ENCODE measurements at regions not wholly inside any gene's neighbourhood (a gene's known extent, or its start where the extent isn't known, plus 50 kb on each side); places are given as distances from the start of the nearest gene placed in this dataset.
A peak's percentile ranks its signal among the peaks of the same experiment; 100 is the strongest.

- no peak overlapping the region for H4K8ac ChIP-seq (ENCODE audit: low read depth, low read length)
Measured at GRCh38 chr5:27473307-27474046, 435.1 kb upstream of the CDH9 start.

GRCh38 chr5:27472871-27473270 lies 434.5 kb upstream of the CDH9 start:
- H3K79me1 ChIP-seq (ENCODE audit: low read length): peaks cover 9% of the 10 kb centered on the region
- H3K14ac ChIP-seq (ENCODE audit: low read length): no peak overlapping the region
- H3K9ac ChIP-seq (ENCODE audit: low read length): no peak overlapping the region
- no peak overlapping the region for H4K91ac ChIP-seq (ENCODE audit: low read depth, low read length)
- no peaks in the 10 kb centered on the region for H3K27me3 ChIP-seq (ENCODE audit: insufficient read depth, low read length)
- no CpG with 5 or more reads among the region's 4 CpGs for WGBS (ENCODE audit: extremely low coverage, insufficient coverage, insufficient read length)
- no peak overlapping the region for H2BK5ac ChIP-seq (ENCODE audit: low read depth, low read length, poor library complexity)
- H2AFZ ChIP-seq (ENCODE audit: insufficient read depth, low read length, poor library complexity): no peak overlapping the region
- H3K4me2 ChIP-seq (ENCODE audit: low read length): peak overlapping the region; percentile 61
- no peak overlapping the region for H3K4ac ChIP-seq (ENCODE audit: low read depth, low read length)
- no peak overlapping the region for H2BK12ac ChIP-seq (ENCODE audit: low read length)
- no peak overlapping the region for H3K18ac ChIP-seq (ENCODE audit: low read length)
- no peak for DNase-seq
- peaks cover 6% of the 10 kb centered on the region for H3K79me2 ChIP-seq (ENCODE audit: control insufficient read depth, insufficient read depth, low read length, poor library complexity)
- H3K4me3 ChIP-seq (ENCODE audit: low read depth, low read length): no peak overlapping the region
- no peak overlapping the region for H4K12ac ChIP-seq (ENCODE audit: low read depth, low read length)
- H3K4me1 ChIP-seq (ENCODE audit: control insufficient read depth in 1 of 2, insufficient read depth in 2 of 2, low read length in 2 of 2): no peaks in the 10 kb centered on the region
- peaks cover 6 to 21% of the 10 kb centered on the region in 2 experiments for H3K36me3 ChIP-seq (ENCODE audit: control insufficient read depth in 1 of 2, insufficient read depth in 2 of 2, low read length in 2 of 2)
- peaks cover 4% of the 10 kb centered on the region for H3K9me3 ChIP-seq (ENCODE audit: insufficient read depth, low read depth, low read length)
- no peak overlapping the region for H2BK120ac ChIP-seq (ENCODE audit: insufficient read depth, low read length, poor library complexity)
- no peak overlapping the region for H3K23ac ChIP-seq (ENCODE audit: low read length)
- peak overlapping the region; percentile 11 for H3K27ac ChIP-seq (ENCODE audit: low read depth, low read length)
- peak overlapping the region; percentile 65 for H4K8ac ChIP-seq (ENCODE audit: low read depth, low read length)
- no peak overlapping the region for H2AK5ac ChIP-seq (ENCODE audit: low read length)

More at GRCh38 chr5:27473307-27474046, 435.1 kb upstream of the CDH9 start:
- peaks cover 9% of the 10 kb centered on the region for H3K79me1 ChIP-seq (ENCODE audit: low read length)
- no peak overlapping the region for H2BK120ac ChIP-seq (ENCODE audit: insufficient read depth, low read length, poor library complexity)
- H3K79me2 ChIP-seq (ENCODE audit: control insufficient read depth, insufficient read depth, low read length, poor library complexity): peaks cover 6% of the 10 kb centered on the region
- no CpG with 5 or more reads among the region's 5 CpGs for WGBS (ENCODE audit: extremely low coverage, insufficient coverage, insufficient read length)
- H3K9ac ChIP-seq (ENCODE audit: low read length): no peak overlapping the region
- no peak overlapping the region for H3K27ac ChIP-seq (ENCODE audit: low read depth, low read length)
- no peak overlapping the region for H3K23ac ChIP-seq (ENCODE audit: low read length)
- H2AFZ ChIP-seq (ENCODE audit: insufficient read depth, low read length, poor library complexity): no peak overlapping the region
- peak overlapping the region; percentile 40 for H2BK5ac ChIP-seq (ENCODE audit: low read depth, low read length, poor library complexity)
- peak overlapping the region; percentile 69 for H3K4ac ChIP-seq (ENCODE audit: low read depth, low read length)
- H4K12ac ChIP-seq (ENCODE audit: low read depth, low read length): no peak overlapping the region
- no peaks in the 10 kb centered on the region for H3K27me3 ChIP-seq (ENCODE audit: insufficient read depth, low read length)
- H3K4me1 ChIP-seq (ENCODE audit: control insufficient read depth in 1 of 2, insufficient read depth in 2 of 2, low read length in 2 of 2): no peaks in the 10 kb centered on the region
- peak overlapping the region; percentile 14 for H4K91ac ChIP-seq (ENCODE audit: low read depth, low read length)
- peak overlapping the region; percentile 63 for H3K4me2 ChIP-seq (ENCODE audit: low read length)
- no peak overlapping the region for H2AK5ac ChIP-seq (ENCODE audit: low read length)
- DNase-seq: no peak
- H3K18ac ChIP-seq (ENCODE audit: low read length): no peak overlapping the region
- H3K36me3 ChIP-seq (ENCODE audit: control insufficient read depth in 1 of 2, insufficient read depth in 2 of 2, low read length in 2 of 2): peaks cover 6 to 21% of the 10 kb centered on the region in 2 experiments
- peaks cover 4% of the 10 kb centered on the region for H3K9me3 ChIP-seq (ENCODE audit: insufficient read depth, low read depth, low read length)
- H2BK12ac ChIP-seq (ENCODE audit: low read length): no peak overlapping the region
- peak overlapping the region; percentile 66 for H3K14ac ChIP-seq (ENCODE audit: low read length)
- H3K4me3 ChIP-seq (ENCODE audit: low read depth, low read length): no peak overlapping the region

DNA sequence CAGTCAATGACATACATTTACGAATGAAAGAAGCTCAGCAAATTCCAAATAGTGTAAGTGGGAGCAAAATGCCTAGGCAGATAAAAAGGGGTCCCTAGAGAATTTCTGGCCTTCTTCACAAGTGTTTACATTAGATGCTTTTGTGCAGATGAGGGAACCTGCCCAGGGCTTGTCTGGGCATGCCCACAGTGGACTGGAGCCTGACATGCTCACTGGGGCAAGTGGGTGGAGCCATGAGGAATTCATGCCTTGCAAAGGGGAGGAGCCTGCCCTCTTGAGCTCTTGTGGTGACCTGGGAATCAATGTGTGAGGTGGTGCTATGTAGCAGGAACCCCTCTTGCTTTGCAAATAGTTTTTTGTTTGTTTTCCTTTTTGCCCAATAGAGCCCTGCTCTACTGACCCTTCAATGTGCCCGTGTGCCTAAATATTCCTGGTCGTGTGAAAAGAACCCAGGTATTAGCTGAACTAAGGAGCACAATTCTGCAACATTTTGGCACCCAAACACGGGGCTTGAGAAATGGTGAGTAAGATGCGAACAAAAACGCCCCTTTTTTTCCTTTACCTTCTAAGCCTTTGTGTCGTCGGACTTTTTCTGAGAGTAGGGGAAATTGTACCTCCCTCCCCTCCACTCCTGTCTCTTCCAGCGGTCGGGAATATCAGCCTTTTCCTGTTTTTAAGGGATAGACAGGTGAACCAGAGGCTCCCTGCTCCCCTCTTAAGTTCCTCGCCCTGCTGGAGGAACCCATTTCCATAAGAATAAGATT lies 433.8 kb upstream of the CDH9 start:
- H2AK5ac ChIP-seq (ENCODE audit: low read length): peak overlapping the region; percentile 14
- peak overlapping the region; percentile 85 for H3K14ac ChIP-seq (ENCODE audit: low read length)
- peak overlapping the region; percentile 93 for H4K8ac ChIP-seq (ENCODE audit: low read depth, low read length)
- peak overlapping the region; percentile 79 for H3K9ac ChIP-seq (ENCODE audit: low read length)
- peak overlapping the region; percentile 69 for H3K4ac ChIP-seq (ENCODE audit: low read depth, low read length)
- peak overlapping the region; percentile 81 for H3K27ac ChIP-seq (ENCODE audit: low read depth, low read length)
- peaks cover 6% of the 10 kb centered on the region for H3K79me2 ChIP-seq (ENCODE audit: control insufficient read depth, insufficient read depth, low read length, poor library complexity)
- H3K4me3 ChIP-seq (ENCODE audit: low read depth, low read length): peak overlapping the region; percentile 57
- peak overlapping the region; percentile 85 for H4K91ac ChIP-seq (ENCODE audit: low read depth, low read length)
- H2AFZ ChIP-seq (ENCODE audit: insufficient read depth, low read length, poor library complexity): peak overlapping the region; percentile 71
- H3K9me3 ChIP-seq (ENCODE audit: insufficient read depth, low read depth, low read length): peaks cover 2% of the 10 kb centered on the region
- no peaks in the 10 kb centered on the region for H3K4me1 ChIP-seq (ENCODE audit: control insufficient read depth in 1 of 2, insufficient read depth in 2 of 2, low read length in 2 of 2)
- peaks cover 2 to 16% of the 10 kb centered on the region in 2 experiments for H3K36me3 ChIP-seq (ENCODE audit: control insufficient read depth in 1 of 2, insufficient read depth in 2 of 2, low read length in 2 of 2)
- no peaks in the 10 kb centered on the region for H3K27me3 ChIP-seq (ENCODE audit: insufficient read depth, low read length)
- peak overlapping the region; percentile 70 for H4K12ac ChIP-seq (ENCODE audit: low read depth, low read length)
- peak overlapping the region; percentile 59 for H3K4me2 ChIP-seq (ENCODE audit: low read length)
- H3K18ac ChIP-seq (ENCODE audit: low read length): peak overlapping the region; percentile 86
- H2BK5ac ChIP-seq (ENCODE audit: low read depth, low read length, poor library complexity): peak overlapping the region; percentile 91
- peaks cover 9% of the 10 kb centered on the region for H3K79me1 ChIP-seq (ENCODE audit: low read length)
- WGBS (ENCODE audit: extremely low coverage, insufficient coverage, insufficient read length): no CpG with 5 or more reads among the region's 11 CpGs
- no peak overlapping the region for H2BK12ac ChIP-seq (ENCODE audit: low read length)
- DNase-seq: no peak
- H2BK120ac ChIP-seq (ENCODE audit: insufficient read depth, low read length, poor library complexity): peak overlapping the region; percentile 88
- H3K23ac ChIP-seq (ENCODE audit: low read length): no peak overlapping the region

DNA sequence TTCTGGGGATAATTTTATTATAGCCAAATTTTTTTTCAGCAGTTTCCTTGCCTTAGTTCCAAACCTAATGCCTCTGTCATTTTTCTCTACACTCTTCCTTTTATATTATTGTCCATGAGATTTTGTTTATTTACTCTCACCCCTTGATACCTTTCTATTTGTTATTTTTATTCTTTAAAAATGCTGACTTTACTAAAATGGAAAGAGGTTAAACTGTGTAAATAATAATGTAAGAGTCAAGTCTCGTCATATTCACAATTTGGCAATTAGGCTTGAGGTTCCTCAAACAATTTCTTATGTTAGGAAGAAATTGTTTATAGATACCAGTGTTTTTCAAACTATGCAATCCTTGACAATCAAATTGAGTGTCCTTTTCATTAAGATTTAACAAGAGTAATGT lies 428.6 kb upstream of the CDH9 start:
- no peak overlapping the region for H2AK5ac ChIP-seq (ENCODE audit: low read length)
- no peak overlapping the region for H3K18ac ChIP-seq (ENCODE audit: low read length)
- H3K36me3 ChIP-seq (ENCODE audit: control insufficient read depth in 1 of 2, insufficient read depth in 2 of 2, low read length in 2 of 2): no peaks in the 10 kb centered on the region
- H3K79me2 ChIP-seq (ENCODE audit: control insufficient read depth, insufficient read depth, low read length, poor library complexity): no peaks in the 10 kb centered on the region
- no peak overlapping the region for H3K4me3 ChIP-seq (ENCODE audit: low read depth, low read length)
- H4K8ac ChIP-seq (ENCODE audit: low read depth, low read length): no peak overlapping the region
- no peaks in the 10 kb centered on the region for H3K9me3 ChIP-seq (ENCODE audit: insufficient read depth, low read depth, low read length)
- no peaks in the 10 kb centered on the region for H3K27me3 ChIP-seq (ENCODE audit: insufficient read depth, low read length)
- no CpG with 5 or more reads among the region's 1 CpG for WGBS (ENCODE audit: extremely low coverage, insufficient coverage, insufficient read length)
- H3K14ac ChIP-seq (ENCODE audit: low read length): no peak overlapping the region
- DNase-seq: no peak
- H2BK120ac ChIP-seq (ENCODE audit: insufficient read depth, low read length, poor library complexity): no peak overlapping the region
- no peak overlapping the region for H4K12ac ChIP-seq (ENCODE audit: low read depth, low read length)
- no peaks in the 10 kb centered on the region for H3K79me1 ChIP-seq (ENCODE audit: low read length)
- no peak overlapping the region for H2BK5ac ChIP-seq (ENCODE audit: low read depth, low read length, poor library complexity)
- no peaks in the 10 kb centered on the region for H3K4me1 ChIP-seq (ENCODE audit: control insufficient read depth in 1 of 2, insufficient read depth in 2 of 2, low read length in 2 of 2)
- no peak overlapping the region for H2BK12ac ChIP-seq (ENCODE audit: low read length)
- no peak overlapping the region for H3K23ac ChIP-seq (ENCODE audit: low read length)
- no peak overlapping the region for H3K9ac ChIP-seq (ENCODE audit: low read length)
- no peak overlapping the region for H4K91ac ChIP-seq (ENCODE audit: low read depth, low read length)
- H2AFZ ChIP-seq (ENCODE audit: insufficient read depth, low read length, poor library complexity): no peak overlapping the region
- no peak overlapping the region for H3K4ac ChIP-seq (ENCODE audit: low read depth, low read length)
- no peak overlapping the region for H3K27ac ChIP-seq (ENCODE audit: low read depth, low read length)
- H3K4me2 ChIP-seq (ENCODE audit: low read length): no peak overlapping the region
